ENCODE measurements at regions not wholly inside any gene's neighbourhood (a gene's known extent, or its start where the extent isn't known, plus 50 kb on each side); places are given as distances from the start of the nearest gene placed in this dataset.

GRCh38 chr5:124990723-124991122 lies 244.3 kb upstream of the ZNF608 start:
- BruUV-seq (replicated peaks): no TSS peak
- Histone ChIP-seq H3K4me2 (ENCODE audit: insufficient read depth, low read length) (no peak overlapping the region), H3K4me1 (ENCODE audit: control insufficient read depth, extremely low read depth, insufficient read depth, low read length) (peaks cover 4% of the 10 kb centered on the region), H3K79me2 (ENCODE audit: control insufficient read depth, insufficient read depth, low read length) (no peaks in the 10 kb centered on the region), H2AFZ (ENCODE audit: low read depth, low read length) (no peak overlapping the region), H3K9me3 (replicated peaks; ENCODE audit: control insufficient read depth, insufficient read depth, low read length) (no peaks in the 10 kb centered on the region), H3K27ac (ENCODE audit: insufficient read depth, low read depth, low read length) (no peak overlapping the region), H3K9me1 (replicated peaks; ENCODE audit: control insufficient read depth, extremely low read depth, insufficient read depth, low read length) (no peaks in the 10 kb centered on the region), H3K4me3 (replicated peaks in 1 of 3; ENCODE audit: insufficient read depth in 1 of 3, low read depth in 1 of 3, low read length in 3 of 3) (no peak overlapping the region), H3K36me3 (ENCODE audit: control insufficient read depth in 2 of 2, extremely low read depth in 1 of 2, insufficient read depth in 2 of 2, low read length in 2 of 2) (no peaks in the 10 kb centered on the region), H4K20me1 (replicated peaks; ENCODE audit: control insufficient read depth, extremely low read depth, insufficient read depth, low read length) (no peaks in the 10 kb centered on the region), H3K27me3 (ENCODE audit: control insufficient read depth in 2 of 2, insufficient read depth in 2 of 2, low read length in 2 of 2) (no peaks in the 10 kb centered on the region), H3K9ac (replicated peaks; ENCODE audit: extremely low read depth, insufficient read depth, low read length) (no peak overlapping the region)
- dilution Hi-C loops (cut with MboI; ENCODE audit: extremely low pct_ligation_motif_present, low sequenced_read_pairs): no loop called here
- no peak for TF ChIP-seq JUN (IDR thresholded peaks at IDR 0.05; ENCODE audit: borderline replicate concordance, insufficient read depth, insufficient read length, low read depth)
- no peak for TF ChIP-seq FOS (IDR thresholded peaks at IDR 0.05; ENCODE audit: borderline replicate concordance, insufficient read depth, low read length)
- no peak for TF ChIP-seq GATA2 (IDR thresholded peaks at IDR 0.05; ENCODE audit: insufficient read depth, insufficient read length, low read depth, low read length)
- TF ChIP-seq POLR2AphosphoS5 (IDR thresholded peaks at IDR 0.05; ENCODE audit: insufficient read depth, low read depth, low read length): no peak
- TF ChIP-seq POLR2A (IDR thresholded peaks at IDR 0.05; ENCODE audit: low read depth, low read length): no peak
- TF ChIP-seq CTCF (IDR thresholded peaks at IDR 0.05; ENCODE audit: extremely low read depth in 1 of 2, insufficient read depth in 1 of 2, low read depth in 1 of 2, low read length in 2 of 2): no peak
- TF ChIP-seq MYC (IDR thresholded peaks at IDR 0.05; ENCODE audit: low read depth, low read length): no peak
- TF ChIP-seq EZH2 (IDR thresholded peaks at IDR 0.05; ENCODE audit: borderline replicate concordance, low read depth, low read length, severe bottlenecking): no peak
- TF ChIP-seq MAX (IDR thresholded peaks at IDR 0.05; ENCODE audit: insufficient read depth, insufficient read length): no peak
- FAIRE-seq (no peak), DNase-seq (ENCODE audit: low read depth, low spot score) (no peak)
- intact Hi-C loops (cut with micrococcal nuclease): no loop called here
- ChIA-PET POLR2A (no interaction called here), CTCF (no interaction called here)

Measured in endothelial cell of umbilical vein (primary cell).